ENCODE measurements at regions not wholly inside any gene's neighbourhood (a gene's known extent, or its start where the extent isn't known, plus 50 kb on each side); places are given as distances from the start of the nearest gene placed in this dataset.
A peak's percentile ranks its signal among the peaks of the same experiment; 100 is the strongest.
"Not testable (repeated sequence)": the region's sequence is repeated elsewhere in the genome, so short reads cannot be mapped to it uniquely, and the experiment has no call there.

DNA sequence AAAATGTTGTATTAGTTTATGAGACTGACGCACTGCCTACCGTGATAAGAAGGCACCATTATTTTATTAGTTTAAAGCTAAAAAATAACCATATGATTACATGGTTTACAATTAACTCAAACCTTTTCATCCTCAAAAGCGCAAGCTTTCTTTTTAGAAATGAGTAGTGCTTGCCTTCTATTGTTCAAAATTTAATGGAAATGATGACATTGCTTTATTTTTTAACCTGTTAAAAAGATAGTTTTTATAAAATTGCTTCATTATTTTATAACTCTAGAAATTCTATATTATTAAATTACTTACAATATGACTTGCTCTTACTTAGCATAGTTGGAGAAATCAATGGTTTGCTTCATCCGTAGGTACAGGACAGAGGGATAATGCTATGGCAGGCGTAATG lies 78.7 kb upstream of the HDDC2 start:
- H3K4me3 ChIP-seq (ENCODE audit: low read length), result no peak overlapping the region
- no peak for TF ChIP-seq CTCF (conservative IDR thresholded peaks at IDR 0.05; ENCODE audit: low read depth, low read length)
- no peak for DNase-seq (ENCODE audit: low read depth)

DNA sequence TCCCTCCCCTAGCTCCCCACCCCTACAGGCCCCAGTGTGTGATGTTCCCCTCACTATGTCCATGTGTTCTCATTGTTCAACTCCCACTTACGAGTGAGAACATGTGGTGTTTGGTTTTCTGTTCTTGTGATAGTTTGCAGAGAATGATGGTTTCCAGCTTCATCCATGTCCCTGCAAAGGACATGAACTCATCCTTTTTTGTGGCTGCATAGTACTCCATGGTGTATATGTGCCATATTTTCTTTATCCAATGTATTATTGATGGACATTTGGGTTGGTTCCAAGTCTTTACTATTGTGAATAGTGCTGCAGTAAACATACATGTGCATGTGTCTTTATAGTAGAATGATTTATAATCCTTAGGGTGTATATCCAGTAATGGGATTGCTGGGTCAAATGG lies 84.6 kb upstream of the HDDC2 start:
- DNase-seq (ENCODE audit: low read depth); H3K4me3 ChIP-seq (ENCODE audit: low read length): not testable (repeated sequence)

GRCh38 chr6:125392682-125393081 lies 90.9 kb upstream of the HDDC2 start:
- no peak overlapping the region for H3K4me3 ChIP-seq (ENCODE audit: low read length)
- TF ChIP-seq CTCF (conservative IDR thresholded peaks at IDR 0.05; ENCODE audit: low read depth, low read length), result no peak
- DNase-seq (ENCODE audit: low read depth), result no peak

- no peak for TF ChIP-seq CTCF (conservative IDR thresholded peaks at IDR 0.05; ENCODE audit: low read depth, low read length)
- DNase-seq (ENCODE audit: low read depth), result no peak
- H3K4me3 ChIP-seq (ENCODE audit: low read length), result no peak overlapping the region
These were observed 91.7 kb upstream of the HDDC2 start for GRCh38 chr6:125393449-125393858.

GRCh38 chr6:125406741-125407140 lies 105.0 kb upstream of the HDDC2 start:
- TF ChIP-seq CTCF (conservative IDR thresholded peaks at IDR 0.05; ENCODE audit: low read depth, low read length), result no peak
- DNase-seq (ENCODE audit: low read depth), result no peak
- H3K4me3 ChIP-seq (ENCODE audit: low read length), result no peak overlapping the region

DNA sequence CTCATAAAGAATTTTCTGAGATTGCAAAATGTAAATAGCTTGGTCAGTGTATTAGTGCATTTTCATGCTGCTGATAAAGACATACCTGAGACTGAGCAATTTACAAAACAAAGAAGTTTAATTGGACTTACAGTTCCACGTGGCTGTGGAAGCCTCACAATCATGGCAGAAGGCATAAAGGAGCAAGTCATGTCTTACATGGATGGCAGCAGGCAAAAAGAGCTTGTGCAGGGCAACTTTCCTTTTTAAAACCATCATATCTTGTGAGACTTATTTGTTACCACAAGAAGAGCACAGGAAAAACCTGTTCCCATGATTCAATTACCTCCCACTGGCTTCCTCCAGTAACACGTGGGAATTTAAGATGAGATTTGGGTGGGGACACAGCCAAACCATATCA lies 112.7 kb upstream of the HDDC2 start:
- no peak for DNase-seq (ENCODE audit: low read depth)
- no peak for TF ChIP-seq CTCF (conservative IDR thresholded peaks at IDR 0.05; ENCODE audit: low read depth, low read length)
- no peak overlapping the region for H3K4me3 ChIP-seq (ENCODE audit: low read length)

GRCh38 chr6:125415913-125416312 lies 114.1 kb upstream of the HDDC2 start:
- no peak for DNase-seq (ENCODE audit: low read depth)
- no peak overlapping the region for H3K4me3 ChIP-seq (ENCODE audit: low read length)
- no peak for TF ChIP-seq CTCF (conservative IDR thresholded peaks at IDR 0.05; ENCODE audit: low read depth, low read length)

GRCh38 chr6:125421836-125422235 lies 120.1 kb upstream of the HDDC2 start:
- no peak overlapping the region for H3K4me3 ChIP-seq (ENCODE audit: low read length)
- peak; percentile 88 for DNase-seq (ENCODE audit: low read depth)
- no peak for TF ChIP-seq CTCF (conservative IDR thresholded peaks at IDR 0.05; ENCODE audit: low read depth, low read length)
